ENCODE measurements at regions not wholly inside any gene's neighbourhood (a gene's known extent, or its start where the extent isn't known, plus 50 kb on each side); places are given as distances from the start of the nearest gene placed in this dataset.

DNA sequence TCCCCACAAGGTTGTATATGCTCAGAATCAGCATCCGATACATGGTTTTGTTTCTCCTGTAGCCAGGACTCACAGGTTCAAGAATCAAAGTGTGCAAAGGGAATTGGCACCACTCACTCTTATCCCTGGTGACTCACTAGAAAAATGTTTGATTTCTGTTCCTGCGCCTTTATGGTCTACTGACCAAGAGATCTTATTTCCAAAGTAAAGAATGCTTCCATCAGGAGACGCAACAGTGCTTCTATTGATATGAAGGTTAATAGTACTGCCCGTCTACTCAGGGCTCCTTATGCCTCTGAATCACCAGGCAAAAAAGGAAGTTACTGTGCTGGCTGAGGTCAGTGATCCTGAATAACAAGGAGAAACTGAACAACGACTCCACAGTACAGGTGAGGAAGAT, 1392.0 kb upstream of the PRMT6 start:
- H3K9me3 Mint-ChIP-seq, result peaks cover 0 to 1% of the 10 kb centered on the region in 2 donors
- ATAC-seq (replicated peaks), result no peak
- no peaks in the 10 kb centered on the region for H3K4me1 Mint-ChIP-seq
- no peaks in the 10 kb centered on the region for H3K27me3 Mint-ChIP-seq
- H3K27ac Mint-ChIP-seq, result no peak overlapping the region
- DNase-seq, result no peak
- no peak overlapping the region for H3K4me3 Mint-ChIP-seq
- H3K36me3 Mint-ChIP-seq, result no peaks in the 10 kb centered on the region

DNA sequence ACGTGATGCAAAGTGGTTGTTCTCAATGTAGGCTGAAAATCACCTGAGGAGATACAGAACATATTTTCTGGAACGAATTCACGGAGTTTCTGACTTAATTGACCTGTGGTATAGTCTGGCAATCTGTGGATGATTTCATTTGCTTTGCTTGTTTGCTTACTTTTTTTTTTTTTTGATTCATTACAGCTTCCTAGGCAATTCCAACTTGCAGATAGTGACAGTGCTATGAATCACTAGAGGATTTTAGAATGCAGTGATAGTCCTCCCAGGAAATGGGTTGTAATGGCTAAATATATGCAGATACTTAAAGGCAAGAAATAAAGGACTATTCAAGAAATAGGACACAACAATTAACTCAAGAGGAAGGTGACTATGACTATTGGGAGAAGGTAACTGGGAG, 1378.1 kb upstream of the PRMT6 start:
- peaks cover 0 to 5% of the 10 kb centered on the region in 2 donors for H3K9me3 Mint-ChIP-seq
- no peaks in the 10 kb centered on the region for H3K36me3 Mint-ChIP-seq
- no peak overlapping the region for H3K4me3 Mint-ChIP-seq
- H3K27ac Mint-ChIP-seq, result no peak overlapping the region
- DNase-seq, result no peak
- no peaks in the 10 kb centered on the region for H3K27me3 Mint-ChIP-seq
- H3K4me1 Mint-ChIP-seq, result no peaks in the 10 kb centered on the region
- ATAC-seq (replicated peaks), result no peak

DNA sequence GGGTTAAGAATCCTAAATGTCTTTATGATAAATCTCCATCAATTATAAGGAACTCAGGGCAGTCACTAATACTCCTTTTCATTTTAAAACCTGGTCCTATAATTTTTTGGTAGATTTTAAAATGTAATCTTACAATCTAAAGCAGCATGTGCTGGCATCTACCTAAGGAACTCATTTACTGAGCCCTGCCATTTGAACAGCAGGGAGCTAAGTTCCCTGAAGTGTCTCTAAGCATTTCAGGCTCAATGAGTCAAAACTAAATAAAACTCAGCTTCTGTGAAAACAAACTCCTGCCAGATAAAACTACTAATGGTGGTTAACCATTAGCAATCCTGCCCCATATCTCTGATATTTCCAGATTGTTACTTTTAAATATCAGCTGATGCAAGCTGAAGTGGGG, 1371.8 kb upstream of the PRMT6 start:
- Mint-ChIP-seq H3K4me3 (no peak overlapping the region), H3K4me1 (no peaks in the 10 kb centered on the region), H3K27me3 (no peaks in the 10 kb centered on the region), H3K9me3 (peaks cover 0 to 2% of the 10 kb centered on the region in 2 donors), H3K36me3 (no peaks in the 10 kb centered on the region), H3K27ac (no peak overlapping the region)
- ATAC-seq (replicated peaks), result no peak
- no peak for DNase-seq

DNA sequence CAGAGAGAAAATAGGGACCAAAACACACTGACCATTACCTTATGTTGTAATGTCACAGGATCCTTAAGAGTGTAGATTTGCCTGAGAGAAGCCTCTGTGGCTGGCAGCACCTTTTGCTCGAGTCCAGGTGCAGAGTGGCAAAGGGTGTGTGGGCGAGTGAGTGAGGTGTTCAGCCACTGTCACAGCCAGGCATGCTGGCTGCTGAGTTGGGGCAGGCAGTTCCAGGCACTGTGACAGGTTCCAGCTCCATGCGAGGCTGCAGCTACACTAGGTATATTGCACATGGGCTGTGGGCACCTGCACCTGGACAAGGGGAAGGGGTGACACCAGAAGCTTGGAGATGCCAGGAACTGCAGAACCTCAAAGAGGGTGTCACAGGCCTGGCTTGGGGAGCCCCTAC, 1370.4 kb upstream of the PRMT6 start:
- Mint-ChIP-seq H3K9me3 (peaks cover 0 to 2% of the 10 kb centered on the region in 2 donors), H3K27ac (no peak overlapping the region), H3K36me3 (no peaks in the 10 kb centered on the region), H3K4me3 (no peak overlapping the region), H3K4me1 (no peaks in the 10 kb centered on the region), H3K27me3 (no peaks in the 10 kb centered on the region)
- DNase-seq (no peak), ATAC-seq (replicated peaks) (peak in 1 of 2 donors; percentile 27)

DNA sequence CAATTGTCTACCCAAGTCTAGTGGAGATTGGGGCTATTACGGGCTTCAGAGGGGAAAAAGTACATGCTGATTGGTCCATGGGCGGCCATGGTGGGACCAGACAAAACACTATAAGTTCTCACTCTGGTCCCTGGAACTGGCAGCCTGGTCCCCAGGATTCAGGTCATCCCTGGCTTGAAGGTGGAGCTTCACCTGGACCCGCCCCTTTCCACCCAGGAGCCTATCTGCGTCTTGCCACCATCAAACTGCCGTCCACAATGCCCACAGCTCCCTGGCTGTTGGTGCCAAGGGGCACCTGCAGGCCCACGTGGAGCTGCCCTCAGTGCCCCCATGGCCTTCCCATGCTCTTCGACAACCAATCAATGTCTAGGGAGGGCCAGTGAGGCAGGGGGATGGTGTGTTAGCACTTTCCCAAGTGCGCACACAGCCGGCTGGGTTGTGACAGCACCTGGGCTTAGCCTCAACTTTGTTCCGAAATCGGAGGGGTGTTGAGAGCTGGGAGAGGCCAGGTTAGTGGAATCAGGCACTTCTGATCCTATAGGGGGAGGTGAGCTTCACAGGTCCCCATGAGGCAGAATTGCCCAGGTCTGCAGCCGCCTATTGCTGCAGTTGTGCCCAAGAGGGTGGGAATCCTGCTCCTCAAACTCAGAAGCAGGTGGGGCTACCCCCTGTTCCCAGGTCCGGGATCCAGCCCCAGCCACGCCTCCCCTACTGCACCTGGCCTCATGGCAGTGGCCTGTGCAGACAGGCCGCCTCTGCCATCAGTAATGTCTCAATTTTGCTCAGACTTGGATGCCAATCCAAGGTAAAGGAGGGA, 1369.4 kb upstream of the PRMT6 start:
- Mint-ChIP-seq H3K9me3 (peaks cover 0 to 2% of the 10 kb centered on the region in 2 donors), H3K27ac (no peak overlapping the region), H3K36me3 (no peaks in the 10 kb centered on the region), H3K4me3 (no peak overlapping the region), H3K27me3 (no peaks in the 10 kb centered on the region), H3K4me1 (no peaks in the 10 kb centered on the region)
- ATAC-seq (replicated peaks), result no peak
- no peak for DNase-seq

DNA sequence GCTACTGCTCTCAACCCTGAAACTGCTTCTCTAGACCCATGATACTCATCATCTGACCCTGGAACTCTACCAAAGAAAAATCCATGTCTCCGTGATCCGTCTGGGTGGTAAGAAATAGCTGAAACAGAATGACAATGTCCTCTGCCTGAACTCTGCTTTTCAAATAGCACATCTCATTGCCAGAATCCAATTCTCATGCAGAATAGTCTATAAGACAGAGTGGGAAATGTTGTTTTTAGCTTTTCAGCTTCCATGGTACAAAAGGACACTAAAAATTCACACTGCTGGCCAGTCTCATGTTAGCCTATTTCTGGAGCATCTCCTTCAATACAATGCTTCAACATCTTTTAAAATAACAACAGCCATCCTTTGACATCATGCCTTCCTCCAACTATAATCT, 1355.8 kb upstream of the PRMT6 start:
- no peak overlapping the region for H3K27ac Mint-ChIP-seq
- H3K27me3 Mint-ChIP-seq, result no peaks in the 10 kb centered on the region
- ATAC-seq (replicated peaks) (no peak), DNase-seq (no peak)
- H3K9me3 Mint-ChIP-seq, result peaks cover 0 to 3% of the 10 kb centered on the region in 2 donors
- H3K4me3 Mint-ChIP-seq, result no peak overlapping the region
- no peaks in the 10 kb centered on the region for H3K4me1 Mint-ChIP-seq
- no peaks in the 10 kb centered on the region for H3K36me3 Mint-ChIP-seq

DNA sequence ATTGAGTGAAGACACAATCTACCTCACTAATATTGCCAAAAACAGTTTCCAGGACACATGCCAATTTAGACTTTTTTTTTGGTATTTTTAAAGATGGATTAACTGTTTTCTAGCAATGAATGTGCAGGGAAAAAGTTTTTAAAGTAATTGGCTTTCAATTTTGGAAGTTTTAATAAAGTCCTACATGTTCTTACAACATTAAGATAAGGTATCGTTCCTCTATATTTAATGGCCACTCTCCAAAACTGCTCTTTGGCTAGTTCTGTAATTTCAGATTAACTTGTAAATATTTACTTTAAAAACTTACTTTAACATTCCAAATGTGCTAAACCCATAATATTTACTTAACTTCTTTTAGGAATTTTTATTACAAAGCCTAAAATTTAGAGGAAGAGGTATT, 1332.2 kb upstream of the PRMT6 start:
- H3K36me3 Mint-ChIP-seq, result no peaks in the 10 kb centered on the region
- no peaks in the 10 kb centered on the region for H3K4me1 Mint-ChIP-seq
- H3K4me3 Mint-ChIP-seq, result no peak overlapping the region
- DNase-seq (no peak), ATAC-seq (replicated peaks) (no peak)
- no peak overlapping the region for H3K27ac Mint-ChIP-seq
- no peaks in the 10 kb centered on the region for H3K27me3 Mint-ChIP-seq
- H3K9me3 Mint-ChIP-seq, result peaks cover 0 to 2% of the 10 kb centered on the region in 2 donors

DNA sequence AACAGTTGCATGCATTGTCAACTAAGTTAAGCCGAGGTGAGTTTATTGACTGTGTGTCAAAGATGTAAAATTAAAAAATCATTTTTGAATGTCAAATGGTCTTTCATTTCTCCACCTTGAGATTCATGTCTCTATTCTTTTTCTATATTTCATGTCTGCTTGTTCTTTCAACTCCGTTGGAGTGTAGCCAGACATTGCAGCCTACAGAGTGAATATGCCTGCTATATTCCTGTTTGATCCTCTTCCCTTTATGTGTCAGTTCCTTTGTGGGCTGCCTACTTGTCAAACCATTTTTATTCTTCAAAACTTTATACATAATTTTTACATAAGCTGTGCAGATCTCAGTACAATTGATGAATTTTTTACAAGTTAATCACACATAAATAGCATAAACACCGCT, 1325.8 kb upstream of the PRMT6 start:
- Mint-ChIP-seq H3K4me3 (no peak overlapping the region), H3K9me3 (no peaks in the 10 kb centered on the region), H3K27me3 (no peaks in the 10 kb centered on the region), H3K36me3 (no peaks in the 10 kb centered on the region), H3K4me1 (no peaks in the 10 kb centered on the region), H3K27ac (no peak overlapping the region)
- DNase-seq (no peak), ATAC-seq (replicated peaks) (no peak)

DNA sequence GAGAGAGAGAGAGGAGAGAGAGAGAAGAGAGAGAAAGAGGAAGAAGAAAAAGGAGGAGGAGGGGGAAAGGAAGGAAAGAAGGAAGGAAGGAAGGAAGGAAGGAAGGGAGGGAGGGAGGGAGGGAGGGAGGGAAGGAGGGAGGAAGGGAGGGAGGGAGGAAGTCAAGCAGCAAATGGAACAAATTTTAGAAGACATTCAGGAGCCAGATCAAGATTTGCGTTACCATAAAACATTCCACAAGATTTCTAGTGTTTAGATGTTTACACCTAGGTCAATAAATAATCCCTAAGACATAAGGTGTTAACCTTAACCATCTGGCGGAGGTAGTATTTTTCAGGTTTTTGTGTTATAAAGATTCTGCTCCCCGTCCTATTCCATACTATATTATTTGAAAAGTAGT, 1320.1 kb upstream of the PRMT6 start:
- Mint-ChIP-seq H3K36me3 (no peaks in the 10 kb centered on the region), H3K27me3 (no peaks in the 10 kb centered on the region), H3K9me3 (peaks cover 0 to 3% of the 10 kb centered on the region in 2 donors), H3K27ac (no peak overlapping the region), H3K4me3 (no peak overlapping the region), H3K4me1 (no peaks in the 10 kb centered on the region)
- DNase-seq (no peak), ATAC-seq (replicated peaks) (no peak)

DNA sequence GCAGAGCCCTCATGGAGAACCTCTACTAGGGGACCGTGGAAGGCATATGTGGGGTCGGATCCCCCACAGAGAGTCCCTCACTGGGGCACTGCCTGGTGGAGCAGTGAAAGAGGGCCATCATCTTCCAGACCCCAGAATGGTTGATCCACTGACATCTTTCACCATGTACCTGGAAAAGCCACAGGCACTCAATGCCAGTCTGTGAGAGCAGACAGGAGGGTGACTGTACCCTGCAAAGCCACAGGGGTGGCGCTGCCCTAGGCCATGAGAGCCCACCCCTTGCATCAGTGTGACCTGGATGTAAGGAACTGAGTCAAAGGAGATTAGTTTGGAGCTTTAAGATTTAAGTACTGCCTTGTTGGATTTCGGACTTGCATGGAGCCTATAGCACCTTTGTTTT, 1276.7 kb upstream of the PRMT6 start:
- Mint-ChIP-seq H3K36me3 (no peaks in the 10 kb centered on the region), H3K4me3 (no peak overlapping the region), H3K27ac (no peak overlapping the region), H3K27me3 (no peaks in the 10 kb centered on the region), H3K9me3 (peaks cover 4 to 6% of the 10 kb centered on the region in 2 donors), H3K4me1 (peaks cover 0 to 5% of the 10 kb centered on the region in 2 donors)
- DNase-seq (no peak), ATAC-seq (replicated peaks) (no peak)

DNA sequence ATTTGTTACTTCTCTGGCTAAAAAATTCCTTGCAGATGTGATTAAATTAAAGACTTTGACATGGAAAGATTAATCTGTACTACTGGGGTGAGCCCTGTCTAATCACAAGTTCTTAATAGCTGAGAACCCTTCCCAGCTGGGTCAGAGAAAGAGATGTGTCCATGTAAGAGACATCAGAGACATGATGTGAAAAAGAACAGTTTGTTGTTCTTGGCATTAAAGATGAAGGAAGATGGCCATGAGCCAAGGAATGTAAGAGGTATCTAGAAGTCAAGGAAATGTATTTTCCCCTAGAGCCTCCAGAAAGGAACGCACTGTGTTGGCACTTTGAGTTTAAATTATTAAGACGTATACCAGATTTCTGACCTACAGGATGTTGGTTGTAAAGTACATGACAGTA, 1271.5 kb upstream of the PRMT6 start:
- no peak for DNase-seq
- Mint-ChIP-seq H3K27me3 (no peaks in the 10 kb centered on the region), H3K27ac (no peak overlapping the region), H3K4me1 (peaks cover 0 to 5% of the 10 kb centered on the region in 2 donors), H3K36me3 (no peaks in the 10 kb centered on the region), H3K9me3 (peaks cover 4 to 5% of the 10 kb centered on the region in 2 donors), H3K4me3 (no peak overlapping the region)
- no peak for ATAC-seq (replicated peaks)

DNA sequence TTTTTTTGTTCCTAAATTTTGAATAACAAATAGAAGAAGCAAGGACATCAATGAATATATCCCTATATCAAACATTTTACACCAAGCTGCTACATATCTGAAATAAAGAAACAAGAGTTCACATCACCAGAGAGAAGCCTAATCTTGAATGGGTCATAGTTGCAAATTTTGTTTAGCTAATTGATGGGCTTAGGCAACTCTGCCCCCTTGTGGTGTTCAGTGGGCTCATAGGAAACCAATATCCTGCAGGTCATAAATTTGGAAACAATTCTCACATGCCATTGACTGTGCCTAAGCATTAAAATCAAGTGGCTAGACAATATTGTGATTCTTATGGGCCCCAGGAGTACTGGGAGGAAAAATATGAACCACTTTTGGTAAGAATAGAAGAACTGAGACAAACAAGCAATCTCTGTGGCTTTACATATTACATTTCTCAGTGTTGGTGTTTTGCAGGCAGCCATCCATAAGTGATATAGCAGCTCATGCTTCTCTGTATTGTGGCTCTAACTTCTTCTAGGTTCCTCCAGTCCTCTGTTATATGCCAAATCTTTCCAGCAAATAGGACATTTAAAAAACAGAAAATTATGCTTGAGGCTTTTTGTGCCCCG, 1262.8 kb upstream of the PRMT6 start:
- Mint-ChIP-seq H3K4me3 (no peak overlapping the region), H3K4me1 (no peaks in the 10 kb centered on the region), H3K27ac (no peak overlapping the region), H3K9me3 (peaks cover 0 to 1% of the 10 kb centered on the region in 2 donors), H3K36me3 (no peaks in the 10 kb centered on the region), H3K27me3 (no peaks in the 10 kb centered on the region)
- ATAC-seq (replicated peaks) (peak; percentile 50 to 63), DNase-seq (peak; percentile 7)

DNA sequence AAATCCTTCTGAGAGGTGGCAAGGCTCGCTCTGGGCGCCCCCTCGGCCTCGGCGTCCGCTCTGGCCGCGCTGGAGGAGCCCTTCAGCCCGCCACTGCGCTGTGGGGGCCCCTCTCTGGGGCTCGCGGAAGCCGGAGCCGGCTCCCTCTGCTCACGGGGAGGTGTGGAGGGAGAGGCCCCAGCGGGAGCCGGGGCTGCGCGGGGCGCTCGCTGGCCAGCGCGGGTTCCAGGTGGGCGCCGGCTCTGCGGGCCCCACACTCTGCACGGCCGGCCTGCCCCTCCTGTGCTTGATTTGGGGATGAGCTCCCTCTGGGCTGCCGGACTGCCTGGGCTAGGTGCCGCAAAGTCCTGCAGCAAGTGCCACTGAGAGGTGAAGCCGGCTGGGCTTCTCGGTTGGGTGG, 1260.7 kb upstream of the PRMT6 start:
- H3K27me3 Mint-ChIP-seq, result no peaks in the 10 kb centered on the region
- H3K27ac Mint-ChIP-seq, result no peak overlapping the region
- no peak for ATAC-seq (replicated peaks)
- no peak for DNase-seq
- H3K9me3 Mint-ChIP-seq, result peaks cover 0 to 1% of the 10 kb centered on the region in 2 donors
- no peaks in the 10 kb centered on the region for H3K4me1 Mint-ChIP-seq
- H3K36me3 Mint-ChIP-seq, result no peaks in the 10 kb centered on the region
- H3K4me3 Mint-ChIP-seq, result no peak overlapping the region

DNA sequence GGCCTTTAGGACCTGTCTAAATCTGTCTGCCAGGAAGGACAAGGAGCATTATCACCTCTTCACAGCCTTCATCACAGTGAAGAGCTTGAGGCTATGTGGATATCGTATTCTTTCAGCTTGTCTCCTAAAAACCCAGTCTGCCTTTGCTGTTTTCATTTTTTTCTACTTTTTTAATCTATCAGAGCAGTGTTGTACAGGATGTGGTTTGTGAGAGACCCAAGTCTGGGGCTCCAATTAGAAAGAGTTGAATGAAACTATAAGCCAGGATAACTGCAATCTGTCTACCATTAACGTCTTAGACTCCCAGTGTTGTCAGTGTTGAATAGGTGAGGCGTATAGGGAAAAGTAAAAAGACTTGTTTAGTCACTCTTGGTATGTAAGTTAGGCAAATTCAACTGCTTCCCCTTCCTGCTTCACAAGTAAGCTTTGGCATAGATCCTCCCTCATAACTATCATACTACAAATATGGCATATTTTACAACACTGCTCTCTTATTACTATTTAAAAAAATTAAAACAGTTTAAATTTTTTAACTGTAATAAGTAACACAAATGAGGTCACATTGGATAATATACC, 1225.8 kb upstream of the PRMT6 start:
- no peaks in the 10 kb centered on the region for H3K4me1 Mint-ChIP-seq
- H3K36me3 Mint-ChIP-seq, result no peaks in the 10 kb centered on the region
- no peak overlapping the region for H3K27ac Mint-ChIP-seq
- H3K9me3 Mint-ChIP-seq, result no peaks in the 10 kb centered on the region
- no peaks in the 10 kb centered on the region for H3K27me3 Mint-ChIP-seq
- ATAC-seq (replicated peaks) (no peak), DNase-seq (no peak)
- H3K4me3 Mint-ChIP-seq, result no peak overlapping the region

DNA sequence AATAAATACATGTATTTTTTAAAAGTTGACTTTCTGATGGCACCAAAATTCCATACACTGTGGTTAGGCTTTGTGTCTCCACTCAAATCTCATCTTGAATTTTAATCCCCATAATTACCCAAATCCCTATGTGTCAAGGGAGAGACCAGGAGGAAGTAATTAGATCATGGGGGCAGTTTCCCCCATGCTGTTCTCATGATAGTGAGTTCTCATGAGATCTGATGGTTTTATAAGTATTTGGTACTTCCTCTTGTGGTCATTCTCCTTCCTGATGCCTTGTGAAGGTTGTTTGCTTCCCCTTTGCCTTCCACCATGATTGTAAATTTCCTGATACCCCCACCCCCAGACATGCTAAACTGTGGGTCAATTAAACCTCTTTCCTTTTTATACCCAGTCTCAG, 1218.4 kb upstream of the PRMT6 start:
- DNase-seq (no peak), ATAC-seq (replicated peaks) (no peak)
- H3K36me3 Mint-ChIP-seq, result no peaks in the 10 kb centered on the region
- no peak overlapping the region for H3K27ac Mint-ChIP-seq
- H3K4me1 Mint-ChIP-seq, result peaks cover 6 to 7% of the 10 kb centered on the region in 2 donors
- H3K27me3 Mint-ChIP-seq, result no peaks in the 10 kb centered on the region
- no peak overlapping the region for H3K4me3 Mint-ChIP-seq
- H3K9me3 Mint-ChIP-seq, result peaks cover 0 to 3% of the 10 kb centered on the region in 2 donors

Measured in stimulated activated naive B cell treated with anti-CD40 and anti-IgM and Interleukin-4, amounts not matched to agents 10 μg/mL and 1 μg/mL and 100 μg/mL, for 72 hours (primary cell).